Activated naive CD4-positive, alpha-beta T cell treated with anti-CD3 and anti-CD28 coated beads, Interleukin-2, amount 10 ng/mL, durations not matched to agents 7 days and 5 days (primary cell): ENCODE measurements at regions not wholly inside any gene's neighbourhood (a gene's known extent, or its start where the extent isn't known, plus 50 kb on each side); places are given as distances from the start of the nearest gene placed in this dataset.
"Not testable (repeated sequence)": the region's sequence is repeated elsewhere in the genome, so short reads cannot be mapped to it uniquely, and the experiment has no call there.

Experiments
- CTCF ChIA-PET: fragments of 350-600 bp; sonication (Branson Sonifier 250); formaldehyde crosslinking; loops from one replicate; lab custom pipeline; 2021; ENCODE audit warnings: antibody characterized with exemption; lab: Charles Lee
- DNase-seq: peaks from one replicate; pipeline ENCODE4 v3.0.0-alpha.2; 2020
- H3K27ac Mint-ChIP-seq: one replicate; pipeline ENCODE4 v1.8.0; 2021; ENCODE audit warnings: mild to moderate bottlenecking, moderate library complexity, mixed read lengths
- H3K27me3 Mint-ChIP-seq: one replicate; pipeline ENCODE4 v1.8.0; 2021; ENCODE audit warnings: mild to moderate bottlenecking, mixed read lengths
- H3K36me3 Mint-ChIP-seq: one replicate; pipeline ENCODE4 v1.8.0; 2021; ENCODE audit warnings: mixed read lengths
- H3K4me1 Mint-ChIP-seq: one replicate; pipeline ENCODE4 v1.8.0; 2021; ENCODE audit warnings: mixed read lengths
- H3K4me3 Mint-ChIP-seq: one replicate; pipeline ENCODE4 v1.8.0; 2021; ENCODE audit warnings: mild to moderate bottlenecking, moderate library complexity, mixed read lengths
- H3K9me3 Mint-ChIP-seq: one replicate; pipeline ENCODE4 v1.8.0; 2021; ENCODE audit warnings: mixed read lengths

GRCh38 chr16:21511315-21512210 is 87.8 kb upstream of the METTL9 start:
- Mint-ChIP-seq H3K36me3 (peaks cover 27% of the 10 kb centered on the region), H3K27ac (peak overlapping the region; percentile 68), H3K4me1 (peaks cover 67% of the 10 kb centered on the region)
- H3K4me3 Mint-ChIP-seq, CTCF ChIA-PET, H3K9me3 Mint-ChIP-seq, H3K27me3 Mint-ChIP-seq: not testable (repeated sequence)
- peak; percentile 18 for DNase-seq

GRCh38 chr16:21512280-21513192 is 86.8 kb upstream of the METTL9 start:
- H3K9me3 Mint-ChIP-seq, CTCF ChIA-PET, H3K4me3 Mint-ChIP-seq, H3K27ac Mint-ChIP-seq, H3K27me3 Mint-ChIP-seq: not testable (repeated sequence)
- Mint-ChIP-seq H3K36me3 (peaks cover 24% of the 10 kb centered on the region), H3K4me1 (peaks cover 65% of the 10 kb centered on the region)
- peak; percentile 12 for DNase-seq

GRCh38 chr16:21513337-21513741 is 86.0 kb upstream of the METTL9 start:
- H3K27me3 Mint-ChIP-seq, H3K4me3 Mint-ChIP-seq, H3K27ac Mint-ChIP-seq, CTCF ChIA-PET, H3K9me3 Mint-ChIP-seq: not testable (repeated sequence)
- peaks cover 63% of the 10 kb centered on the region for H3K4me1 Mint-ChIP-seq
- H3K36me3 Mint-ChIP-seq = peaks cover 24% of the 10 kb centered on the region
- peak; percentile 18 for DNase-seq

- H3K27me3 Mint-ChIP-seq, H3K27ac Mint-ChIP-seq, CTCF ChIA-PET, H3K9me3 Mint-ChIP-seq, H3K4me3 Mint-ChIP-seq: not testable (repeated sequence)
- Mint-ChIP-seq H3K4me1 (peaks cover 59% of the 10 kb centered on the region), H3K36me3 (peaks cover 27% of the 10 kb centered on the region)
- peak; percentile 15 for DNase-seq
Observed at GRCh38 chr16:21513812-21514473, 85.4 kb upstream of the METTL9 start.

GRCh38 chr16:21514474-21514840 is 84.9 kb upstream of the METTL9 start:
- H3K27me3 Mint-ChIP-seq, DNase-seq, H3K27ac Mint-ChIP-seq, CTCF ChIA-PET, H3K9me3 Mint-ChIP-seq, H3K4me3 Mint-ChIP-seq: not testable (repeated sequence)
- peaks cover 54% of the 10 kb centered on the region for H3K4me1 Mint-ChIP-seq
- H3K36me3 Mint-ChIP-seq = peaks cover 27% of the 10 kb centered on the region

- H3K4me3 Mint-ChIP-seq, H3K9me3 Mint-ChIP-seq, H3K27me3 Mint-ChIP-seq, CTCF ChIA-PET: not testable (repeated sequence)
- Mint-ChIP-seq H3K27ac (peak overlapping the region; percentile 71), H3K4me1 (peaks cover 36% of the 10 kb centered on the region), H3K36me3 (peaks cover 24% of the 10 kb centered on the region)
- DNase-seq = peak; percentile 11
Observed at GRCh38 chr16:21516705-21517040, 82.7 kb upstream of the METTL9 start.

GRCh38 chr16:21517263-21517662 is 82.1 kb upstream of the METTL9 start:
- CTCF ChIA-PET, H3K27me3 Mint-ChIP-seq, H3K9me3 Mint-ChIP-seq: not testable (repeated sequence)
- H3K27ac Mint-ChIP-seq = peak overlapping the region; percentile 98
- peaks cover 35% of the 10 kb centered on the region for H3K4me1 Mint-ChIP-seq
- peaks cover 24% of the 10 kb centered on the region for H3K36me3 Mint-ChIP-seq
- DNase-seq = peak; percentile 5
- peak overlapping the region; percentile 43 for H3K4me3 Mint-ChIP-seq

- DNase-seq, H3K9me3 Mint-ChIP-seq, H3K27me3 Mint-ChIP-seq: not testable (repeated sequence)
- peak overlapping the region; percentile 98 for H3K27ac Mint-ChIP-seq
- CTCF ChIA-PET = interaction anchor here (0.7 kb wide), 1 partner anchor 64 kb away, joined by 3 read pairs; no protein-coding TSS in a partner anchor
- H3K4me1 Mint-ChIP-seq = peaks cover 25% of the 10 kb centered on the region
- peaks cover 21% of the 10 kb centered on the region for H3K36me3 Mint-ChIP-seq
- peak overlapping the region; percentile 93 for H3K4me3 Mint-ChIP-seq
Observed at GRCh38 chr16:21519361-21520133, 79.8 kb upstream of the METTL9 start.

GRCh38 chr16:21520134-21521047 is 79.0 kb upstream of the METTL9 start:
- Mint-ChIP-seq H3K4me3 (peak overlapping the region; percentile 93), H3K27ac (peak overlapping the region; percentile 98), H3K4me1 (peaks cover 21% of the 10 kb centered on the region), H3K36me3 (peaks cover 17% of the 10 kb centered on the region)
- H3K27me3 Mint-ChIP-seq, CTCF ChIA-PET, H3K9me3 Mint-ChIP-seq: not testable (repeated sequence)
- peak; percentile 97 for DNase-seq

- CTCF ChIA-PET, H3K4me3 Mint-ChIP-seq, H3K9me3 Mint-ChIP-seq, H3K27me3 Mint-ChIP-seq: not testable (repeated sequence)
- Mint-ChIP-seq H3K36me3 (peaks cover 12% of the 10 kb centered on the region), H3K4me1 (peaks cover 16% of the 10 kb centered on the region), H3K27ac (peak overlapping the region; percentile 64)
- DNase-seq = peak; percentile 4
Observed at GRCh38 chr16:21521048-21521389, 78.4 kb upstream of the METTL9 start.

GRCh38 chr16:21521390-21522143 is 77.8 kb upstream of the METTL9 start:
- H3K4me1 Mint-ChIP-seq = peaks cover 14% of the 10 kb centered on the region
- peak overlapping the region; percentile 33 for H3K27ac Mint-ChIP-seq
- H3K4me3 Mint-ChIP-seq, H3K9me3 Mint-ChIP-seq, CTCF ChIA-PET, H3K27me3 Mint-ChIP-seq: not testable (repeated sequence)
- H3K36me3 Mint-ChIP-seq = peaks cover 11% of the 10 kb centered on the region
- peak; percentile 18 for DNase-seq

- peaks cover 11% of the 10 kb centered on the region for H3K36me3 Mint-ChIP-seq
- H3K27ac Mint-ChIP-seq, CTCF ChIA-PET, H3K27me3 Mint-ChIP-seq, H3K4me3 Mint-ChIP-seq, H3K4me1 Mint-ChIP-seq, H3K9me3 Mint-ChIP-seq: not testable (repeated sequence)
- DNase-seq = peak; percentile 17
Observed at GRCh38 chr16:21522846-21523245, 76.5 kb upstream of the METTL9 start.
